B cell (primary cell): ENCODE measurements at regions not wholly inside any gene's neighbourhood (a gene's known extent, or its start where the extent isn't known, plus 50 kb on each side); places are given as distances from the start of the nearest gene placed in this dataset.

Experiments used
- ATAC-seq: fragments of 200-7000 bp; cut with Tn5 transposase; one replicate; pipeline ENCODE4 v1.10.0; 2021; ENCODE audit warnings: low read depth, mild to moderate bottlenecking, moderate number of reproducible peaks, moderate library complexity
- CTCF ChIA-PET: fragments of 350-600 bp; sonication (Branson Sonifier 250); formaldehyde crosslinking; loops from one replicate; lab custom pipeline; 2021; ENCODE audit warnings: antibody characterized with exemption, inconsistent platforms; lab: Charles Lee
- POLR2A ChIA-PET: fragments of 350-600 bp; sonication (Branson Sonifier 250); formaldehyde crosslinking; loops from one replicate; lab custom pipeline; 2021; ENCODE audit warnings: antibody characterized with exemption; lab: Charles Lee
- DNase-seq: peaks from one replicate; pipeline ENCODE4 v3.0.0; 2013
- H2AFZ ChIP-seq: 2 replicates; pipeline ENCODE4 v1.6.1; 2012; ENCODE audit warnings: mild to moderate bottlenecking, low read depth, low read length; ENCODE audit not compliant: insufficient read depth, poor library complexity, severe bottlenecking
- H3K27ac ChIP-seq, 2 donors: 1 replicate in 1 of 2; 2 replicates in 1 of 2; pipeline ENCODE4 v1.5.1; 2012 to 2013; ENCODE audit warnings: low read length in 2 of 2, mild to moderate bottlenecking in 2 of 2, moderate library complexity in 1 of 2
- H3K27me3 ChIP-seq, 4 experiments: fragments of 200-600 bp in 1 of 4; sonication (generic) in 1 of 4; replicated peaks in 1 of 4; 1 replicate in 2 of 4; 2 replicates in 2 of 4; pipeline versions ENCODE4 v1.6.1 to v1.7.0; 2013 to 2016; ENCODE audit warnings: low read length in 3 of 4, mild to moderate bottlenecking in 2 of 4, mixed read lengths in 1 of 4, moderate library complexity in 1 of 4; ENCODE audit not compliant: insufficient read depth in 4 of 4, control insufficient read depth in 3 of 4; ENCODE audit errors: control extremely low read depth in 1 of 4
- H3K36me3 ChIP-seq, 2 experiments: replicated peaks in 1 of 2; 1 replicate in 1 of 2; 2 replicates in 1 of 2; pipeline versions ENCODE4 v1.6.1 to v1.7.1; 2013; ENCODE audit warnings: low read length in 1 of 2; ENCODE audit not compliant: insufficient read depth in 2 of 2, control insufficient read depth in 1 of 2; ENCODE audit errors: control extremely low read depth in 1 of 2, extremely low read depth in 1 of 2
- H3K4me1 ChIP-seq, 2 donors: fragments of 200-600 bp in 1 of 2; sonication (generic) in 1 of 2; 1 replicate in 1 of 2; 2 replicates in 1 of 2; pipeline versions ENCODE4 v1.5.1 to v1.6.1; 2013 to 2017; ENCODE audit warnings: low read length in 2 of 2; ENCODE audit not compliant: control insufficient read depth in 2 of 2, insufficient read depth in 2 of 2
- H3K4me2 ChIP-seq: replicated peaks from 2 replicates; pipeline ENCODE3; 2012; ENCODE audit warnings: mild to moderate bottlenecking, low read depth, low read length; ENCODE audit not compliant: poor library complexity, severe bottlenecking
- H3K4me3 ChIP-seq, 5 experiments: fragments of 200-600 bp in 1 of 5; sonication (generic) in 1 of 5; 1 replicate in 3 of 5; 2 replicates in 2 of 5; pipeline versions ENCODE4 v1.5.1 to v1.7.0; 2011 to 2016; ENCODE audit warnings: low read length in 4 of 5, mild to moderate bottlenecking in 4 of 5, low read depth in 2 of 5, control low read depth in 1 of 5, moderate library complexity in 1 of 5; ENCODE audit not compliant: insufficient read depth in 1 of 5; ENCODE audit errors: control extremely low read depth in 1 of 5, extremely low read depth in 1 of 5
- H3K79me2 ChIP-seq: fragments of 200-600 bp; sonication (generic); one replicate; pipeline ENCODE4 v1.6.0; 2016; ENCODE audit warnings: low read length; ENCODE audit not compliant: control insufficient read depth, insufficient read depth
- H3K9ac ChIP-seq: fragments of 200-600 bp; sonication (generic); 2 replicates; pipeline ENCODE4 v1.6.1; 2017; ENCODE audit warnings: mild to moderate bottlenecking, low read length, moderate library complexity
- H3K9me3 ChIP-seq, 3 donors: one replicate each; pipeline versions ENCODE4 v1.6.1 to v1.7.1; 2013; ENCODE audit warnings: low read length in 2 of 3; ENCODE audit not compliant: control insufficient read depth in 2 of 3, insufficient read depth in 1 of 3; ENCODE audit errors: control extremely low read depth in 1 of 3
- H4K20me1 ChIP-seq: 2 replicates; pipeline ENCODE4 v1.6.0; 2012; ENCODE audit warnings: mild to moderate bottlenecking, low read length; ENCODE audit not compliant: insufficient read depth, control insufficient read depth, poor library complexity, severe bottlenecking
- H3K27ac Mint-ChIP-seq: one replicate; pipeline ENCODE4 v1.8.0; 2021; ENCODE audit warnings: mixed read lengths
- H3K27me3 Mint-ChIP-seq: one replicate; pipeline ENCODE4 v1.8.0; 2021; ENCODE audit warnings: mixed read lengths
- H3K4me1 Mint-ChIP-seq: one replicate; pipeline ENCODE4 v1.8.0; 2021; ENCODE audit warnings: mixed read lengths
- H3K4me3 Mint-ChIP-seq: one replicate; pipeline ENCODE4 v1.8.0; 2021; ENCODE audit warnings: mixed read lengths
- H3K9me3 Mint-ChIP-seq: one replicate; pipeline ENCODE4 v1.8.0; 2022; ENCODE audit warnings: mixed read lengths; ENCODE audit not compliant: insufficient read depth
- CTCF ChIP-seq: fragments of 200-600 bp; IDR thresholded peaks from one replicate; pipeline ENCODE4 v1.8.0; 2022; ENCODE audit warnings: antibody characterized with exemption, mild to moderate bottlenecking
- EZH2 ChIP-seq: IDR thresholded peaks from 2 replicates; pipeline ENCODE4 v1.6.1; 2012; ENCODE audit warnings: borderline replicate concordance, low read depth, mild to moderate bottlenecking, moderate library complexity, low read length; ENCODE audit not compliant: insufficient read depth, poor library complexity, severe bottlenecking
- WGBS: methylation state at CpG from one replicate; pipeline ENCODE4 v1.1.5; 2013; ENCODE audit warnings: missing lambda C conversion rate; ENCODE audit not compliant: insufficient coverage; 5-methylcytosine and 5-hydroxymethylcytosine counted together
- intact Hi-C: fragments of 100-400 bp; cut with micrococcal nuclease; formaldehyde crosslinking; loops from one replicate; pipeline ENCODE4 v1.10.0; 2022

- Histone ChIP-seq H3K4me2 (no peak overlapping the region), H3K4me1 (peaks cover 0 to 2% of the 10 kb centered on the region in 2 donors), H3K9me3 (peaks cover 8 to 30% (median 23%) of the 10 kb centered on the region in 3 donors), H2AFZ (no peak overlapping the region), H3K4me3 (no peak overlapping the region), H3K27ac (no peak overlapping the region), H3K79me2 (no peaks in the 10 kb centered on the region), H3K27me3 (peaks cover 0 to 4% (median 0%) of the 10 kb centered on the region in 4 experiments), H4K20me1 (no peaks in the 10 kb centered on the region), H3K36me3 (no peaks in the 10 kb centered on the region), H3K9ac (no peak overlapping the region)
- Mint-ChIP-seq H3K9me3 (peaks cover 10% of the 10 kb centered on the region), H3K27ac (no peak overlapping the region), H3K27me3 (peaks cover 12% of the 10 kb centered on the region), H3K4me1 (peaks cover 8% of the 10 kb centered on the region), H3K4me3 (no peak overlapping the region)
- CTCF ChIA-PET: no interaction called here
- TF ChIP-seq CTCF: no peak
- no peak for TF ChIP-seq EZH2
- 55% methylated on average over 1 of the region's 2 CpGs for WGBS
- POLR2A ChIA-PET: interaction anchor here (0.5 kb wide), 1 partner anchor 255 kb away, joined by 12 read pairs; no protein-coding TSS in a partner anchor
- intact Hi-C loops: no loop called here
- ATAC-seq: no peak
- DNase-seq: no peak
These were observed 227.2 kb upstream of the SULF2 start for GRCh38 chr20:48012401-48012974.

GRCh38 chr20:48011025-48011424, 225.7 kb upstream of the SULF2 start:
- TF ChIP-seq EZH2: no peak
- TF ChIP-seq CTCF: no peak
- H3K79me2 ChIP-seq: no peaks in the 10 kb centered on the region
- no CpG with 5 or more reads among the region's 2 CpGs for WGBS
- H3K4me2 ChIP-seq: no peak overlapping the region
- peaks cover 8 to 35% (median 23%) of the 10 kb centered on the region in 3 donors for H3K9me3 ChIP-seq
- ChIA-PET CTCF (interaction anchor here (0.6 kb wide), 1 partner anchor 14 kb away, joined by 3 read pairs; no protein-coding TSS in a partner anchor), POLR2A (interaction anchor here (0.6 kb wide), 1 partner anchor 28 kb away, joined by 3 read pairs; no protein-coding TSS in a partner anchor)
- H3K27me3 Mint-ChIP-seq: peaks cover 12% of the 10 kb centered on the region
- no peak overlapping the region for H3K27ac ChIP-seq
- no peaks in the 10 kb centered on the region for H3K27me3 ChIP-seq
- H3K9ac ChIP-seq: no peak overlapping the region
- H3K27ac Mint-ChIP-seq: no peak overlapping the region
- H2AFZ ChIP-seq: no peak overlapping the region
- no peak overlapping the region for H3K4me3 ChIP-seq
- H3K4me3 Mint-ChIP-seq: no peak overlapping the region
- peaks cover 14 to 17% of the 10 kb centered on the region in 2 donors for H3K4me1 ChIP-seq
- H3K4me1 Mint-ChIP-seq: peaks cover 22% of the 10 kb centered on the region
- no peak for DNase-seq
- intact Hi-C loops: no loop called here
- H3K36me3 ChIP-seq: no peaks in the 10 kb centered on the region
- no peaks in the 10 kb centered on the region for H4K20me1 ChIP-seq
- ATAC-seq: no peak
- H3K9me3 Mint-ChIP-seq: peaks cover 11% of the 10 kb centered on the region
